Breast epithelium (tissue), 3 donors: ENCODE measurements at regions not wholly inside any gene's neighbourhood (a gene's known extent, or its start where the extent isn't known, plus 50 kb on each side); places are given as distances from the start of the nearest gene placed in this dataset.

Experiments used
- POLR2A ChIP-seq: fragments of 450-650 bp; IDR thresholded peaks from one replicate; pipeline ENCODE4 v1.6.1; 2016; ENCODE audit warnings: antibody characterized with exemption, mild to moderate bottlenecking, moderate library complexity
- TF ChIP-seq, protein P1 (sequence below), 3 donors: fragments of 450-650 bp; IDR thresholded peaks; one replicate each; pipeline ENCODE4 v1.5.1; 2016 to 2017; ENCODE audit warnings: antibody characterized with exemption in 3 of 3, mild to moderate bottlenecking in 3 of 3, moderate library complexity in 3 of 3

DNA sequence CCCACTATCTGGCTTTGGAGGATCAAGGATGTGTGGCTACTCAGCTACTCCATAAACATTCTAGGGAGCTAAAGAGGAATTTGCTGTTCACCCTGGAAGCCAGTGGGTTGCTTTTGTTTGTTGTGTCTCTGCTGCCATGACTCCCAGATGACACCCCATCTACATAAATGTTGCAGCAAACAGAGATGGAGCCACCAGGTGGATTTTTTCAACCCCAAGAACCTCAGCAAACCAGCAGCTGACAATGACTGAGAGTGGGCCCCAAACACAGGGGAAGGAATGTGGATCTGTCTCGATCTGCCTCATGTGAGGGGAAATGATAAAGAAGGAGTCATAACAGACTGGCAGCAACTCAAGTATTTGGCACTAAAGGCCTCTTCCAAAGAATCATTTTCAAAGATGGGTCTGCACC, 132.7 kb upstream of the TNC start:
- TF ChIP-seq, protein P1, sequence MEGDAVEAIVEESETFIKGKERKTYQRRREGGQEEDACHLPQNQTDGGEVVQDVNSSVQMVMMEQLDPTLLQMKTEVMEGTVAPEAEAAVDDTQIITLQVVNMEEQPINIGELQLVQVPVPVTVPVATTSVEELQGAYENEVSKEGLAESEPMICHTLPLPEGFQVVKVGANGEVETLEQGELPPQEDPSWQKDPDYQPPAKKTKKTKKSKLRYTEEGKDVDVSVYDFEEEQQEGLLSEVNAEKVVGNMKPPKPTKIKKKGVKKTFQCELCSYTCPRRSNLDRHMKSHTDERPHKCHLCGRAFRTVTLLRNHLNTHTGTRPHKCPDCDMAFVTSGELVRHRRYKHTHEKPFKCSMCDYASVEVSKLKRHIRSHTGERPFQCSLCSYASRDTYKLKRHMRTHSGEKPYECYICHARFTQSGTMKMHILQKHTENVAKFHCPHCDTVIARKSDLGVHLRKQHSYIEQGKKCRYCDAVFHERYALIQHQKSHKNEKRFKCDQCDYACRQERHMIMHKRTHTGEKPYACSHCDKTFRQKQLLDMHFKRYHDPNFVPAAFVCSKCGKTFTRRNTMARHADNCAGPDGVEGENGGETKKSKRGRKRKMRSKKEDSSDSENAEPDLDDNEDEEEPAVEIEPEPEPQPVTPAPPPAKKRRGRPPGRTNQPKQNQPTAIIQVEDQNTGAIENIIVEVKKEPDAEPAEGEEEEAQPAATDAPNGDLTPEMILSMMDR (IDR thresholded peaks at IDR 0.05), result no peak
- TF ChIP-seq POLR2A, result no peak
